GM10266 (cell line): ENCODE measurements at regions not wholly inside any gene's neighbourhood (a gene's known extent, or its start where the extent isn't known, plus 50 kb on each side); places are given as distances from the start of the nearest gene placed in this dataset.

Experiments used
- DNase-seq: peaks from one replicate; pipeline ENCODE4 v3.0.0; 2012; ENCODE audit errors: extremely low spot score
- CTCF ChIP-seq: IDR thresholded peaks from 2 replicates; pipeline ENCODE4 v1.5.1; 2012; ENCODE audit warnings: mild to moderate bottlenecking, low read depth; ENCODE audit not compliant: control insufficient read depth, insufficient read depth; ENCODE audit errors: missing control alignments

- TF ChIP-seq CTCF = no peak
- no peak for DNase-seq
These were observed 1806.1 kb upstream of the CDH6 start for GRCh38 chr5:29387384-29387783.

- no peak for TF ChIP-seq CTCF
- DNase-seq = no peak
These were observed 1810.7 kb upstream of the CDH6 start for GRCh38 chr5:29382780-29383179.

- TF ChIP-seq CTCF = no peak
- no peak for DNase-seq
These were observed 1813.5 kb upstream of the CDH6 start for GRCh38 chr5:29380029-29380428.

GRCh38 chr5:29379619-29380018, 1813.9 kb upstream of the CDH6 start:
- TF ChIP-seq CTCF = no peak
- DNase-seq = no peak

GRCh38 chr5:29378104-29378503, 1815.4 kb upstream of the CDH6 start:
- TF ChIP-seq CTCF = no peak
- no peak for DNase-seq

- DNase-seq = no peak
- no peak for TF ChIP-seq CTCF
These were observed 1823.2 kb upstream of the CDH6 start for GRCh38 chr5:29370248-29370647.

- TF ChIP-seq CTCF = no peak
- no peak for DNase-seq
These were observed 1826.2 kb upstream of the CDH6 start for GRCh38 chr5:29367176-29367833.
